ENCODE measurements at regions not wholly inside any gene's neighbourhood (a gene's known extent, or its start where the extent isn't known, plus 50 kb on each side); places are given as distances from the start of the nearest gene placed in this dataset.

- no peak for TF ChIP-seq POLR2A (IDR thresholded peaks at IDR 0.05)
- TF ChIP-seq CTCF (IDR thresholded peaks at IDR 0.05), result no peak
Observed at GRCh38 chr15:61389334-61390028, 160.4 kb upstream of the RORA start.

All from uterus (tissue), 2 donors.